ENCODE measurements at regions not wholly inside any gene's neighbourhood (a gene's known extent, or its start where the extent isn't known, plus 50 kb on each side); places are given as distances from the start of the nearest gene placed in this dataset.

DNA sequence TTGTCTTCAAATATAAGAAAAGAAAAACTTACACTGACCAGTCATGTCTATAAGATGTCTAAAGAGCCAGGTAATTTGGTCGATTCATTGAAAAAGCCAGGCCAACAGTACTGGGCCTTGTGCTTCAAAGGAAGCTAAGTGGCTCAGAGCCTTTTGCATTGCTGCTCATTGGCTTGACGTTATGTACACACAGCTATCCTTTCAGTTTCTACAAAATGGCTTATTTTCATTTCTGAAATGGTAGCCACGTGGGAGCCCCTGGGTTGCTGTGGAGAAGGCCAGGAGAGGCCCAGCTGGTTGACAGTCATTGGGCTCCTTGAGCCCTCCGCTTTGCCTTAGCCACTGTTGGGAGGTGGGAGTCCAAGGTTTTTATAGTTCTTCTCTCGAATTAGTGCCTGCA, 199.1 kb upstream of the CXorf66 start:
- no peaks in the 10 kb centered on the region for H3K9me1 ChIP-seq (replicated peaks; ENCODE audit: control insufficient read depth, extremely low read depth, insufficient read depth, low read length)
- no peak overlapping the region for H3K4me3 ChIP-seq (replicated peaks in 1 of 3; ENCODE audit: insufficient read depth in 1 of 3, low read depth in 1 of 3, low read length in 3 of 3)
- H2AFZ ChIP-seq (ENCODE audit: low read depth, low read length): no peak overlapping the region
- H3K9me3 ChIP-seq (replicated peaks; ENCODE audit: control insufficient read depth, insufficient read depth, low read length): no peaks in the 10 kb centered on the region
- DNase-seq (ENCODE audit: low read depth, low spot score) (no peak), FAIRE-seq (no peak)
- no peaks in the 10 kb centered on the region for H3K79me2 ChIP-seq (ENCODE audit: control insufficient read depth, insufficient read depth, low read length)
- no peak for TF ChIP-seq MYC (IDR thresholded peaks at IDR 0.05; ENCODE audit: low read depth, low read length)
- TF ChIP-seq GATA2 (IDR thresholded peaks at IDR 0.05; ENCODE audit: insufficient read depth, insufficient read length, low read depth, low read length): no peak
- no peak for TF ChIP-seq POLR2A (IDR thresholded peaks at IDR 0.05; ENCODE audit: low read depth, low read length)
- no peak for TF ChIP-seq EZH2 (IDR thresholded peaks at IDR 0.05; ENCODE audit: borderline replicate concordance, low read depth, low read length, severe bottlenecking)
- no peak for TF ChIP-seq MAX (IDR thresholded peaks at IDR 0.05; ENCODE audit: insufficient read depth, insufficient read length)
- no peak for TF ChIP-seq JUN (IDR thresholded peaks at IDR 0.05; ENCODE audit: borderline replicate concordance, insufficient read depth, insufficient read length, low read depth)
- H4K20me1 ChIP-seq (replicated peaks; ENCODE audit: control insufficient read depth, extremely low read depth, insufficient read depth, low read length): no peaks in the 10 kb centered on the region
- no peak overlapping the region for H3K4me2 ChIP-seq (ENCODE audit: insufficient read depth, low read length)
- H3K4me1 ChIP-seq (ENCODE audit: control insufficient read depth, extremely low read depth, insufficient read depth, low read length): no peaks in the 10 kb centered on the region
- no peak overlapping the region for H3K9ac ChIP-seq (replicated peaks; ENCODE audit: extremely low read depth, insufficient read depth, low read length)
- H3K27ac ChIP-seq (ENCODE audit: insufficient read depth, low read depth, low read length): no peak overlapping the region
- POLR2A ChIA-PET: no interaction called here
- no peaks in the 10 kb centered on the region for H3K27me3 ChIP-seq (ENCODE audit: control insufficient read depth in 2 of 2, insufficient read depth in 2 of 2, low read length in 2 of 2)
- CTCF ChIA-PET: no interaction called here
- no peaks in the 10 kb centered on the region for H3K36me3 ChIP-seq (ENCODE audit: control insufficient read depth in 2 of 2, extremely low read depth in 1 of 2, insufficient read depth in 2 of 2, low read length in 2 of 2)
- intact Hi-C loops (cut with micrococcal nuclease): no loop called here
- BruUV-seq (replicated peaks): no TSS peak
- dilution Hi-C loops (cut with MboI; ENCODE audit: extremely low pct_ligation_motif_present, low sequenced_read_pairs): no loop called here

DNA sequence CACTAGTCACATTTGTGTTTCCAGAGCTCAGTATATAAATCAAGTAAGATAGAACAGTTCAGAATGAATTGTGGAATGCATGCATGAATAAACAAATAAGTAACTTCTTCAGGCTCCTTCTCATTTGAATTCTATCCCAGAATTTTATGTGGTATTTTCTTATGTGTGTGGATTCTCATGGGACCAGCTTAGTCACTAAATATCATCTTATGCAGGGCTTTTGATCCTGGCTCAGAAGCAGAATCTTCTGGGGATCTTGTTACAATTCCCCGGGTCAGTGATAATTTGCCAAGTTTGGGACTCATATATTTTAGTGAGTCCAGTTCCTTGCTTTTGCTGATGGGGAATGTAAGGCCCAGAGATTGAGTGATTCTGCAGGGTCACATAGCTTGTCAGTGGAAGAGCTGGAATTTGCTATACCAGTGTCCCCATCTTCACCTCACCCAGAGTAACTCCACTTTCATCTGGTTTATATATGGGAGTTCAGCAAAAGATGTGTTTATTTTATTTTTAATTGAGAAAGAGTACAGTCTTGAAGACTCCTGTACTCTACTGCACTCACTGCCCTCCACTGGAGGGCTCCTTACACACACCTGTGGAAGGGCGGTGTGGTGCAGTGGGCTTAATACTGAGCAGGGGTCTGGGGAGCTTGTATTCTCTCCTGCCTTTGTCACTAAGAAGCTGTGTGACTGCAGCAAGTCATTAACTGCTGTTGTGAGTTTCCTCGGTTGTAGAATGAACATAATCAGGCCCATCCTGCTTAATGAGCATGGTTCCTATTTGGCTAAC, 198.2 kb upstream of the CXorf66 start:
- intact Hi-C loops (cut with micrococcal nuclease) (no loop called here), dilution Hi-C loops (cut with MboI; ENCODE audit: extremely low pct_ligation_motif_present, low sequenced_read_pairs) (no loop called here)
- CTCF ChIA-PET: no interaction called here
- H3K9me3 ChIP-seq (replicated peaks; ENCODE audit: control insufficient read depth, insufficient read depth, low read length): no peaks in the 10 kb centered on the region
- no peaks in the 10 kb centered on the region for H3K36me3 ChIP-seq (ENCODE audit: control insufficient read depth in 2 of 2, extremely low read depth in 1 of 2, insufficient read depth in 2 of 2, low read length in 2 of 2)
- no TSS peak for BruUV-seq (replicated peaks)
- POLR2A ChIA-PET: no interaction called here
- no peak for DNase-seq (ENCODE audit: low read depth, low spot score)
- H3K79me2 ChIP-seq (ENCODE audit: control insufficient read depth, insufficient read depth, low read length): no peaks in the 10 kb centered on the region
- no peak overlapping the region for H3K9ac ChIP-seq (replicated peaks; ENCODE audit: extremely low read depth, insufficient read depth, low read length)
- TF ChIP-seq POLR2AphosphoS5 (IDR thresholded peaks at IDR 0.05; ENCODE audit: insufficient read depth, low read depth, low read length): no peak
- TF ChIP-seq MYC (IDR thresholded peaks at IDR 0.05; ENCODE audit: low read depth, low read length): no peak
- no peak for TF ChIP-seq FOS (IDR thresholded peaks at IDR 0.05; ENCODE audit: borderline replicate concordance, insufficient read depth, low read length)
- no peak for TF ChIP-seq EZH2 (IDR thresholded peaks at IDR 0.05; ENCODE audit: borderline replicate concordance, low read depth, low read length, severe bottlenecking)
- no peak for TF ChIP-seq MAX (IDR thresholded peaks at IDR 0.05; ENCODE audit: insufficient read depth, insufficient read length)
- TF ChIP-seq GATA2 (IDR thresholded peaks at IDR 0.05; ENCODE audit: insufficient read depth, insufficient read length, low read depth, low read length): no peak
- no peak overlapping the region for H2AFZ ChIP-seq (ENCODE audit: low read depth, low read length)
- no peaks in the 10 kb centered on the region for H3K4me1 ChIP-seq (ENCODE audit: control insufficient read depth, extremely low read depth, insufficient read depth, low read length)
- H3K4me2 ChIP-seq (ENCODE audit: insufficient read depth, low read length): no peak overlapping the region
- no peak overlapping the region for H3K4me3 ChIP-seq (replicated peaks in 1 of 3; ENCODE audit: insufficient read depth in 1 of 3, low read depth in 1 of 3, low read length in 3 of 3)
- H4K20me1 ChIP-seq (replicated peaks; ENCODE audit: control insufficient read depth, extremely low read depth, insufficient read depth, low read length): no peaks in the 10 kb centered on the region
- H3K27me3 ChIP-seq (ENCODE audit: control insufficient read depth in 2 of 2, insufficient read depth in 2 of 2, low read length in 2 of 2): no peaks in the 10 kb centered on the region
- no peak for FAIRE-seq
- no peak overlapping the region for H3K27ac ChIP-seq (ENCODE audit: insufficient read depth, low read depth, low read length)
- no peaks in the 10 kb centered on the region for H3K9me1 ChIP-seq (replicated peaks; ENCODE audit: control insufficient read depth, extremely low read depth, insufficient read depth, low read length)

All from endothelial cell of umbilical vein (primary cell).